Inflammatory macrophage (primary cell): ENCODE measurements at regions not wholly inside any gene's neighbourhood (a gene's known extent, or its start where the extent isn't known, plus 50 kb on each side); places are given as distances from the start of the nearest gene placed in this dataset.
"Not testable (repeated sequence)": the region's sequence is repeated elsewhere in the genome, so short reads cannot be mapped to it uniquely, and the experiment has no call there.

Source experiments
- DNase-seq, 2 donors: peaks; one replicate each; pipeline ENCODE4 v3.0.0-alpha.2; 2020 to 2022

GRCh38 chr5:40453689-40454088 lies 226.0 kb upstream of the PTGER4 start:
- no peak for DNase-seq

- DNase-seq = no peak
These were observed 226.7 kb upstream of the PTGER4 start for GRCh38 chr5:40452874-40453624.

GRCh38 chr5:40447438-40447837 lies 232.3 kb upstream of the PTGER4 start:
- no peak for DNase-seq

GRCh38 chr5:40446910-40447309 lies 232.8 kb upstream of the PTGER4 start:
- DNase-seq = peak; percentile 51 to 71

GRCh38 chr5:40442346-40442745 lies 237.4 kb upstream of the PTGER4 start:
- peak; percentile 55 to 64 for DNase-seq

GRCh38 chr5:40441733-40442132 lies 238.0 kb upstream of the PTGER4 start:
- DNase-seq = no peak

- no peak for DNase-seq
These were observed 239.0 kb upstream of the PTGER4 start for GRCh38 chr5:40440746-40441145.

- peak in 1 of 2 donors; percentile 27 for DNase-seq
These were observed 240.6 kb upstream of the PTGER4 start for GRCh38 chr5:40439103-40439502.

- not testable (repeated sequence) for DNase-seq
These were observed 241.1 kb upstream of the PTGER4 start for GRCh38 chr5:40438646-40439045.

GRCh38 chr5:40437452-40437861 lies 242.3 kb upstream of the PTGER4 start:
- DNase-seq = peak; percentile 89 to 92

- peak; percentile 38 to 57 for DNase-seq
These were observed 243.0 kb upstream of the PTGER4 start for GRCh38 chr5:40436535-40437237.

GRCh38 chr5:40435706-40436105 lies 244.0 kb upstream of the PTGER4 start:
- not testable (repeated sequence) for DNase-seq

GRCh38 chr5:40432836-40433235 lies 246.9 kb upstream of the PTGER4 start:
- no peak for DNase-seq

GRCh38 chr5:40431734-40432133 lies 248.0 kb upstream of the PTGER4 start:
- no peak for DNase-seq

GRCh38 chr5:40430101-40430710 lies 249.5 kb upstream of the PTGER4 start:
- DNase-seq = no peak

GRCh38 chr5:40429258-40430100 lies 250.2 kb upstream of the PTGER4 start:
- DNase-seq = peak; percentile 75 to 76

- no peak for DNase-seq
These were observed 250.9 kb upstream of the PTGER4 start for GRCh38 chr5:40428815-40429214.

- DNase-seq = peak; percentile 74 to 86
These were observed 251.6 kb upstream of the PTGER4 start for GRCh38 chr5:40428126-40428525.

- not testable (repeated sequence) for DNase-seq
These were observed 262.5 kb upstream of the PTGER4 start for GRCh38 chr5:40417046-40417810.

GRCh38 chr5:40416588-40416987 lies 263.1 kb upstream of the PTGER4 start:
- no peak for DNase-seq

- no peak for DNase-seq
These were observed 263.6 kb upstream of the PTGER4 start for GRCh38 chr5:40416098-40416497.

GRCh38 chr5:40414922-40415321 lies 264.8 kb upstream of the PTGER4 start:
- no peak for DNase-seq
